ENCODE measurements at regions not wholly inside any gene's neighbourhood (a gene's known extent, or its start where the extent isn't known, plus 50 kb on each side); places are given as distances from the start of the nearest gene placed in this dataset.

DNA sequence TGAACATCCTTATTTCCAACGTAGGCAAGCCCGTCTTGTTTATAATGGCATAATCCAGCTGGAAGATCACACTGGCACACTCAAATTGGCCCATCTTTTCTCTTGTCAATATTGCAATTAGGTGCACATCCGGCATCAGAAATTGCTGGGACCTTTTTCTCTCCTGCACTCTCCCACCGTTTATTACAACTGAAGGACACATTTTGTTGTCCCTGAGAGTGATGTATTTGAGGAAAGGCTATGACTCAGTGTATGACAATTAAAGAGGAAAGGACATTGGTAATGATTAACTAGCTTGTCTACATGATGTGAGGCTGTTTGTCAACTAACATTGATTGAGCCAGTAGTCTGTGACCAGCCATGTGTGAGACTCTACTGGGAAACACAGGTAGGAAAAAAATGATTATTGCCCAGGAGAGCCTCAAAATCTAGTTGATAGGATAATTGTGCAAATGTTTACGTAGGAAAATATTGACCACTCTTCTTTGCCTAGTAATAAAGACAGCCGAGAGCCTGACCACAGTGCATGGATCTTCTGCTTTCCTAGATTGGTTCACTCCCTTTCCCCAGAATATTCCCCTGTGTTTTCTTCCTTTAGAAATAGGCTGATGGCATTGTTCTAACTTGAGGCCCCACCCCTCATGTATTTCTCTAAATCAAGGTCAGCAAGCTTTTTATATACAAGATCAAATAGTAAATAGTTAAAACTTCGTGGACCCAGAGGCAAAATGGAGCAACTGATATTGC, 230.0 kb upstream of the BTBD3 start (continued):
- TF ChIP-seq, protein P1, sequence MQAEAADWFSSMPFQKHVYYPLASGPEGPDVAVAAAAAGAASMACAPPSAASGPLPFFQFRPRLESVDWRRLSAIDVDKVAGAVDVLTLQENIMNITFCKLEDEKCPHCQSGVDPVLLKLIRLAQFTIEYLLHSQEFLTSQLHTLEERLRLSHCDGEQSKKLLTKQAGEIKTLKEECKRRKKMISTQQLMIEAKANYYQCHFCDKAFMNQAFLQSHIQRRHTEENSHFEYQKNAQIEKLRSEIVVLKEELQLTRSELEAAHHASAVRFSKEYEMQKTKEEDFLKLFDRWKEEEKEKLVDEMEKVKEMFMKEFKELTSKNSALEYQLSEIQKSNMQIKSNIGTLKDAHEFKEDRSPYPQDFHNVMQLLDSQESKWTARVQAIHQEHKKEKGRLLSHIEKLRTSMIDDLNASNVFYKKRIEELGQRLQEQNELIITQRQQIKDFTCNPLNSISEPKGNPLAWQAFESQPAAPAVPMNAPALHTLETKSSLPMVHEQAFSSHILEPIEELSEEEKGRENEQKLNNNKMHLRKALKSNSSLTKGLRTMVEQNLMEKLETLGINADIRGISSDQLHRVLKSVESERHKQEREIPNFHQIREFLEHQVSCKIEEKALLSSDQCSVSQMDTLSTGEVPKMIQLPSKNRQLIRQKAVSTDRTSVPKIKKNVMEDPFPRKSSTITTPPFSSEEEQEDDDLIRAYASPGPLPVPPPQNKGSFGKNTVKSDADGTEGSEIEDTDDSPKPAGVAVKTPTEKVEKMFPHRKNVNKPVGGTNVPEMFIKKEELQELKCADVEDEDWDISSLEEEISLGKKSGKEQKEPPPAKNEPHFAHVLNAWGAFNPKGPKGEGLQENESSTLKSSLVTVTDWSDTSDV (CRISPR knock-in tag; IDR thresholded peaks at IDR 0.05) = no peak
- TF ChIP-seq MBNL3 (CRISPR knock-in tag; conservative IDR thresholded peaks at IDR 0.05) (no peak), NR1H2 (CRISPR knock-in tag; IDR thresholded peaks at IDR 0.05; ENCODE audit: borderline replicate concordance, low read depth) (no peak), TBL1XR1 (IDR thresholded peaks at IDR 0.05; ENCODE audit: borderline replicate concordance, low read length, partially characterized antibody) (no peak), CREM (IDR thresholded peaks at IDR 0.05) (peak; percentile 61), CREM (CRISPR knock-in tag; IDR thresholded peaks at IDR 0.05) (no peak), ZNF720 (CRISPR knock-in tag; IDR thresholded peaks at IDR 0.05) (no peak), RORA (CRISPR knock-in tag; IDR thresholded peaks at IDR 0.05) (no peak), POLR2AphosphoS2 (IDR thresholded peaks at IDR 0.05; ENCODE audit: low read depth, low read length) (no peak), NR2C2 (CRISPR knock-in tag; IDR thresholded peaks at IDR 0.05; ENCODE audit: borderline replicate concordance) (peak; percentile 52), KDM4B (CRISPR knock-in tag; IDR thresholded peaks at IDR 0.05) (0 out of 2 replicates have a peak, but pooled peaks have one; percentile 12), MLLT10 (CRISPR knock-in tag; IDR thresholded peaks at IDR 0.05) (no peak), MIER2 (CRISPR knock-in tag; IDR thresholded peaks at IDR 0.05) (0 out of 2 replicates have a peak, but pooled peaks have one; percentile 44), CCDC6 (CRISPR knock-in tag; IDR thresholded peaks at IDR 0.05) (no peak), ZZZ3 (CRISPR knock-in tag; IDR thresholded peaks at IDR 0.05; ENCODE audit: borderline replicate concordance) (0 out of 2 replicates have a peak, but pooled peaks have one; percentile 40), NFIC (IDR thresholded peaks at IDR 0.05; ENCODE audit: low read length) (peak; percentile 47; the same call in 1 of the 2 replicates), ZNF33A (CRISPR knock-in tag; IDR thresholded peaks at IDR 0.05; ENCODE audit: borderline replicate concordance) (no peak; the same call in 1 of the 2 replicates), SRF (IDR thresholded peaks at IDR 0.05; ENCODE audit: low read depth, low read length) (no peak), DPF2 (CRISPR knock-in tag; IDR thresholded peaks at IDR 0.05; ENCODE audit: borderline replicate concordance, low read depth) (peak; percentile 74; the same call in 1 of the 2 replicates), ZSCAN12 (CRISPR knock-in tag; IDR thresholded peaks at IDR 0.05) (no peak), ZNF501 (CRISPR knock-in tag; IDR thresholded peaks at IDR 0.05) (no peak; the same call in 1 of the 2 replicates), MED13 (CRISPR knock-in tag; IDR thresholded peaks at IDR 0.05) (no peak), HNF4A (CRISPR knock-in tag; IDR thresholded peaks at IDR 0.05) (no peak)
- TF ChIP-seq, protein P2, sequence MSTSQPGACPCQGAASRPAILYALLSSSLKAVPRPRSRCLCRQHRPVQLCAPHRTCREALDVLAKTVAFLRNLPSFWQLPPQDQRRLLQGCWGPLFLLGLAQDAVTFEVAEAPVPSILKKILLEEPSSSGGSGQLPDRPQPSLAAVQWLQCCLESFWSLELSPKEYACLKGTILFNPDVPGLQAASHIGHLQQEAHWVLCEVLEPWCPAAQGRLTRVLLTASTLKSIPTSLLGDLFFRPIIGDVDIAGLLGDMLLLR (CRISPR knock-in tag; IDR thresholded peaks at IDR 0.05) = no peak
- TF ChIP-seq, protein P3, sequence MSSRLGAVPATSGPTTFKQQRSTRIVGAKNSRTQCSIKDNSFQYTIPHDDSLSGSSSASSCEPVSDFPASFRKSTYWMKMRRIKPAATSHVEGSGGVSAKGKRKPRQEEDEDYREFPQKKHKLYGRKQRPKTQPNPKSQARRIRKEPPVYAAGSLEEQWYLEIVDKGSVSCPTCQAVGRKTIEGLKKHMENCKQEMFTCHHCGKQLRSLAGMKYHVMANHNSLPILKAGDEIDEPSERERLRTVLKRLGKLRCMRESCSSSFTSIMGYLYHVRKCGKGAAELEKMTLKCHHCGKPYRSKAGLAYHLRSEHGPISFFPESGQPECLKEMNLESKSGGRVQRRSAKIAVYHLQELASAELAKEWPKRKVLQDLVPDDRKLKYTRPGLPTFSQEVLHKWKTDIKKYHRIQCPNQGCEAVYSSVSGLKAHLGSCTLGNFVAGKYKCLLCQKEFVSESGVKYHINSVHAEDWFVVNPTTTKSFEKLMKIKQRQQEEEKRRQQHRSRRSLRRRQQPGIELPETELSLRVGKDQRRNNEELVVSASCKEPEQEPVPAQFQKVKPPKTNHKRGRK (CRISPR knock-in tag; IDR thresholded peaks at IDR 0.05) = no peak
- TF ChIP-seq, protein P4, sequence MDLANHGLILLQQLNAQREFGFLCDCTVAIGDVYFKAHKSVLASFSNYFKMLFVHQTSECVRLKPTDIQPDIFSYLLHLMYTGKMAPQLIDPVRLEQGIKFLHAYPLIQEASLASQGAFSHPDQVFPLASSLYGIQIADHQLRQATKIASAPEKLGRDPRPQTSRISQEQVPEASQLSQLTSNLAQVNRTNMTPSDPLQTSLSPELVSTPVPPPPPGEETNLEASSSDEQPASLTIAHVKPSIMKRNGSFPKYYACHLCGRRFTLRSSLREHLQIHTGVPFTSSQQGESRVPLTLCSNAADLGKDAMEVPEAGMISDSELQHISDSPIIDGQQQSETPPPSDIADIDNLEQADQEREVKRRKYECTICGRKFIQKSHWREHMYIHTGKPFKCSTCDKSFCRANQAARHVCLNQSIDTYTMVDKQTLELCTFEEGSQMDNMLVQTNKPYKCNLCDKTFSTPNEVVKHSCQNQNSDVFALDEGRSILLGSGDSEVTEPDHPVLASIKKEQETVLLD (CRISPR knock-in tag; IDR thresholded peaks at IDR 0.05; ENCODE audit: low read depth) = no peak
